ENCODE measurements at regions not wholly inside any gene's neighbourhood (a gene's known extent, or its start where the extent isn't known, plus 50 kb on each side); places are given as distances from the start of the nearest gene placed in this dataset.

DNA sequence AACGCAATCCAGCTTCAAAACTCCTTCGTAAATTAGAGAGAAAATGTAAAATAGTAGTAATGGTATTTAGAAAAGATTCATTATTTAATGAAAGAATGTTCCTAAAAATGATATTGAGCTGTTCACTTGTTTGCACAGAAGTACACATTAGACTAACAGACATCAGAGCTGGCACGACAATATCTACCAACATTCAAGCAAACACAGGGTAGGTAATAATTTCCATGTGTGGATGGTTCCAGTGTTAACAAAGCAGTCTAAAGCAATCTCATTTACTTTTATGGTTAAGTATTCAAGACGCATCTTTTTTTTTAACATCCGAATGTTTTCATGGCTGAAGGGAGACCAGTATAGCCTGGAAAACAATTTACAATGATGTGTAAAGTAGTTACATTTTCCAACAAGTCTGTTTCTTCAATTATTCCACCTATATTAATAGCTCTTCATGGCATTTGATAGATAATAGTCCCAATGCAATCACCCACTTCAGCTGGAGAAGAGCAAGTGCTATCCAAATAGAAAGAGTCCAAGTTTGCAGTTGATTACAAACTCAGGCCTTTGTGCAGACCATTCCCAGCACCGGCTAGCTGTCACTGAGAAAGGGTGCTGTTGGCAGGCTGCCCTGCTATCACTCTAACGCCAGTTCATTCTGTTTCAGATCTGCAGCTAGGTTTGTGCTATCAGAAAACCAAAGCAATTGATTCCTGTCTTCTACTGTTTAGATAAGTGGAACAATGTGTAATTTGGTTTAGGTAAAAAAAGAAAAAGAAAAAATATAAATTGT, 458.8 kb downstream of the DTWD2 start:
- TF ChIP-seq JUND (IDR thresholded peaks at IDR 0.05; ENCODE audit: low read depth, low read length) (no peak), MTA2 (IDR thresholded peaks at IDR 0.05; ENCODE audit: low read depth) (no peak), PML (IDR thresholded peaks at IDR 0.05; ENCODE audit: low read length) (no peak), TCF7 (IDR thresholded peaks at IDR 0.05; ENCODE audit: borderline replicate concordance) (no peak), EGR1 (IDR thresholded peaks at IDR 0.05; ENCODE audit: borderline replicate concordance in 1 of 2, low read depth in 2 of 2, low read length in 2 of 2) (no peak)
- no peaks in the 10 kb centered on the region for H4K20me1 ChIP-seq (ENCODE audit: control insufficient read depth, insufficient read depth)
- intact Hi-C loops (cut with micrococcal nuclease; ENCODE audit: unreplicated experiment) (no loop called here), in situ Hi-C loops (cut with MboI) (no loop called here)
- H3K27ac ChIP-seq (ENCODE audit: control insufficient read depth, insufficient read depth): no peak overlapping the region
- H3K79me2 ChIP-seq (ENCODE audit: control insufficient read depth, insufficient read depth, low read length): no peaks in the 10 kb centered on the region
- SMC1A ChIA-PET (ENCODE audit: uncharacterized antibody, unreplicated experiment): interaction anchor here (1.4 kb wide), 1 partner anchor 12 kb away, joined by 3 read pairs; no protein-coding TSS in a partner anchor
- no peaks in the 10 kb centered on the region for H3K4me1 ChIP-seq (ENCODE audit: control insufficient read depth, insufficient read depth, low read length)
- ATAC-seq (no peak), DNase-seq (ENCODE audit: low read depth, low spot score) (no peak), FAIRE-seq (no peak)
- no peak overlapping the region for H3K4me2 ChIP-seq (ENCODE audit: control insufficient read depth, insufficient read depth)
- no peaks in the 10 kb centered on the region for H3K9me3 ChIP-seq (replicated peaks; ENCODE audit: control insufficient read depth, insufficient read depth, low read length)
- BruUV-seq (replicated peaks): no TSS peak
- H3K36me3 ChIP-seq (ENCODE audit: control insufficient read depth in 2 of 2, insufficient read depth in 2 of 2, low read length in 1 of 2): no peaks in the 10 kb centered on the region
- 41% methylated on average over 7 of the region's 7 CpGs for WGBS (ENCODE audit: insufficient coverage, insufficient replicate concordance, low lambda C conversion rate, missing lambda C conversion rate)
- no peak overlapping the region for H3K4me3 ChIP-seq
- no peaks in the 10 kb centered on the region for H3K27me3 ChIP-seq (replicated peaks in 1 of 2; ENCODE audit: control insufficient read depth in 2 of 2, insufficient read depth in 2 of 2, low read length in 1 of 2)
- CTCF ChIA-PET: interaction anchor here (0.9 kb wide), 1 partner anchor 13 kb away, joined by 3 read pairs; no protein-coding TSS in a partner anchor
- RAD21 ChIA-PET (ENCODE audit: unreplicated experiment): no interaction called here
- no peak overlapping the region for H2AFZ ChIP-seq (ENCODE audit: control insufficient read depth, low read depth, low read length)
- POLR2A ChIA-PET: no interaction called here
- no peak overlapping the region for H3K9ac ChIP-seq (ENCODE audit: control insufficient read depth, insufficient read depth, low read length)

DNA sequence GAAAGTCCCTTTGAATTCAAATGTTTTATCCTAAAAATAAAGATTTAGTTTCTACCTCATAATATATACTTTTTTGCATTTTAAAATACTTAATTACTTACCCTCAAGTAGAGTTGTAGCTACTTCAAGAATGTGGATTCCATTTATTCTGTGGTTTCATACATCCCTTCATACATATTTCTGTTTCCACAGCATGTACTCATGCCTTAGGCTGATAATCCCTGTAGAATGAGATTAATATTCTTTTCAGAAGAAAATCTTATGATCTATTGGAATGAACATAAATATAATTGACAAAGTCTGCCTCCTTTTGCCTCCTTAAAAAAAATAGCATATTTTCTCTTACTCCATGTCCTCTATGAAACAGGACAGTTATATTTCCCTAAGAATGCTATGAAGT, 465.7 kb downstream of the DTWD2 start:
- Histone ChIP-seq H3K27me3 (replicated peaks in 1 of 2; ENCODE audit: control insufficient read depth in 2 of 2, insufficient read depth in 2 of 2, low read length in 1 of 2) (no peaks in the 10 kb centered on the region), H3K9me3 (replicated peaks; ENCODE audit: control insufficient read depth, insufficient read depth, low read length) (no peaks in the 10 kb centered on the region), H3K4me2 (ENCODE audit: control insufficient read depth, insufficient read depth) (no peak overlapping the region), H4K20me1 (ENCODE audit: control insufficient read depth, insufficient read depth) (no peaks in the 10 kb centered on the region), H3K79me2 (ENCODE audit: control insufficient read depth, insufficient read depth, low read length) (no peaks in the 10 kb centered on the region), H3K27ac (ENCODE audit: control insufficient read depth, insufficient read depth) (no peak overlapping the region), H3K9ac (ENCODE audit: control insufficient read depth, insufficient read depth, low read length) (no peak overlapping the region), H3K4me1 (ENCODE audit: control insufficient read depth, insufficient read depth, low read length) (no peaks in the 10 kb centered on the region), H2AFZ (ENCODE audit: control insufficient read depth, low read depth, low read length) (no peak overlapping the region), H3K36me3 (ENCODE audit: control insufficient read depth in 2 of 2, insufficient read depth in 2 of 2, low read length in 1 of 2) (no peaks in the 10 kb centered on the region), H3K4me3 (no peak overlapping the region)
- ChIA-PET RAD21 (ENCODE audit: unreplicated experiment) (no interaction called here), POLR2A (no interaction called here), CTCF (no interaction called here), SMC1A (ENCODE audit: uncharacterized antibody, unreplicated experiment) (interaction anchor here (0.7 to 1.0 kb wide), 3 partner anchors 8 to 88 kb away, joined by 3 read pairs; no protein-coding TSS in a partner anchor)
- no TSS peak for BruUV-seq (replicated peaks)
- intact Hi-C loops (cut with micrococcal nuclease; ENCODE audit: unreplicated experiment) (no loop called here), in situ Hi-C loops (cut with MboI) (no loop called here)
- DNase-seq (ENCODE audit: low read depth, low spot score) (no peak), FAIRE-seq (no peak), ATAC-seq (no peak)
- TF ChIP-seq TCF3 (IDR thresholded peaks at IDR 0.05; ENCODE audit: borderline replicate concordance, insufficient read depth, low read depth, low read length) (no peak), BMI1 (IDR thresholded peaks at IDR 0.05; ENCODE audit: borderline replicate concordance) (no peak), JUND (IDR thresholded peaks at IDR 0.05; ENCODE audit: low read depth, low read length) (no peak), FOS (IDR thresholded peaks at IDR 0.05; ENCODE audit: borderline replicate concordance, extremely low read depth, insufficient read length) (no peak), HDGF (IDR thresholded peaks at IDR 0.05) (no peak), MTA2 (IDR thresholded peaks at IDR 0.05; ENCODE audit: low read depth) (no peak), SMAD5 (IDR thresholded peaks at IDR 0.05; ENCODE audit: low read depth) (no peak)
- TF ChIP-seq, protein P1, sequence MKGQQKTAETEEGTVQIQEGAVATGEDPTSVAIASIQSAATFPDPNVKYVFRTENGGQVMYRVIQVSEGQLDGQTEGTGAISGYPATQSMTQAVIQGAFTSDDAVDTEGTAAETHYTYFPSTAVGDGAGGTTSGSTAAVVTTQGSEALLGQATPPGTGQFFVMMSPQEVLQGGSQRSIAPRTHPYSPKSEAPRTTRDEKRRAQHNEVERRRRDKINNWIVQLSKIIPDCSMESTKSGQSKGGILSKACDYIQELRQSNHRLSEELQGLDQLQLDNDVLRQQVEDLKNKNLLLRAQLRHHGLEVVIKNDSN (IDR thresholded peaks at IDR 0.05; ENCODE audit: borderline replicate concordance, extremely low read length, insufficient read depth, low read depth, low read length): no peak
- TF ChIP-seq, protein P2, sequence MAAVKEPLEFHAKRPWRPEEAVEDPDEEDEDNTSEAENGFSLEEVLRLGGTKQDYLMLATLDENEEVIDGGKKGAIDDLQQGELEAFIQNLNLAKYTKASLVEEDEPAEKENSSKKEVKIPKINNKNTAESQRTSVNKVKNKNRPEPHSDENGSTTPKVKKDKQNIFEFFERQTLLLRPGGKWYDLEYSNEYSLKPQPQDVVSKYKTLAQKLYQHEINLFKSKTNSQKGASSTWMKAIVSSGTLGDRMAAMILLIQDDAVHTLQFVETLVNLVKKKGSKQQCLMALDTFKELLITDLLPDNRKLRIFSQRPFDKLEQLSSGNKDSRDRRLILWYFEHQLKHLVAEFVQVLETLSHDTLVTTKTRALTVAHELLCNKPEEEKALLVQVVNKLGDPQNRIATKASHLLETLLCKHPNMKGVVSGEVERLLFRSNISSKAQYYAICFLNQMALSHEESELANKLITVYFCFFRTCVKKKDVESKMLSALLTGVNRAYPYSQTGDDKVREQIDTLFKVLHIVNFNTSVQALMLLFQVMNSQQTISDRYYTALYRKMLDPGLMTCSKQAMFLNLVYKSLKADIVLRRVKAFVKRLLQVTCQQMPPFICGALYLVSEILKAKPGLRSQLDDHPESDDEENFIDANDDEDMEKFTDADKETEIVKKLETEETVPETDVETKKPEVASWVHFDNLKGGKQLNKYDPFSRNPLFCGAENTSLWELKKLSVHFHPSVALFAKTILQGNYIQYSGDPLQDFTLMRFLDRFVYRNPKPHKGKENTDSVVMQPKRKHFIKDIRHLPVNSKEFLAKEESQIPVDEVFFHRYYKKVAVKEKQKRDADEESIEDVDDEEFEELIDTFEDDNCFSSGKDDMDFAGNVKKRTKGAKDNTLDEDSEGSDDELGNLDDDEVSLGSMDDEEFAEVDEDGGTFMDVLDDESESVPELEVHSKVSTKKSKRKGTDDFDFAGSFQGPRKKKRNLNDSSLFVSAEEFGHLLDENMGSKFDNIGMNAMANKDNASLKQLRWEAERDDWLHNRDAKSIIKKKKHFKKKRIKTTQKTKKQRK (IDR thresholded peaks at IDR 0.05; ENCODE audit: low read depth, low read length): no peak
- TF ChIP-seq, protein P3, sequence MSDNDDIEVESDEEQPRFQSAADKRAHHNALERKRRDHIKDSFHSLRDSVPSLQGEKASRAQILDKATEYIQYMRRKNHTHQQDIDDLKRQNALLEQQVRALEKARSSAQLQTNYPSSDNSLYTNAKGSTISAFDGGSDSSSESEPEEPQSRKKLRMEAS (IDR thresholded peaks at IDR 0.05; ENCODE audit: low read depth, low read length): no peak

All from GM12878 (cell line).